GM19467 (cell line): ENCODE measurements at regions not wholly inside any gene's neighbourhood (a gene's known extent, or its start where the extent isn't known, plus 50 kb on each side); places are given as distances from the start of the nearest gene placed in this dataset.

Experiments
- ATAC-seq: cut with Tn5 transposase; IDR thresholded peaks from one replicate; pipeline ENCODE4 v1.9.1; 2021; ENCODE audit warnings: mild to moderate bottlenecking, moderate library complexity; ENCODE audit not compliant: unreplicated experiment

DNA sequence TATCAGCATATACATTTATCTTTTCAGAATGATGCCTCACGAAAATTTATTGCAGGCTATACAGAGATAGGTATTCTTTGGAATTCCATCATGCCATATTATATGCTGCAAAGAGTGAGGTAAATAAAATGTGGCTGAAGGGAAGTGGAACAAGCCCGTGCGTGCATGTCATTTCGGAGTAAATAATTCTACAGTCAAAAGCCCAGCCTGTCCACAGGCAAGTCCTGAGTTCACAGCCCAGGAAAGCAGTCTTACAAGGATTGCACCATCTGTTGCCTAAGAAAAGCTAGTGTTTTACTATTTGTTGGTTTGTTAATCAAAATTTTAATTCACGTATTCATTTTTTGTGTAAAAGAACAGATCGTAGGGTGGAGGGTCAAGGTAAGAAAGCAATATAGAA, 292.4 kb upstream of the AKR1E2 start:
- ATAC-seq: no peak

GRCh38 chr10:4532976-4533375, 293.0 kb upstream of the AKR1E2 start:
- no peak for ATAC-seq

GRCh38 chr10:4532467-4532866, 293.5 kb upstream of the AKR1E2 start:
- ATAC-seq: no peak

GRCh38 chr10:4532011-4532410, 294.0 kb upstream of the AKR1E2 start:
- ATAC-seq: no peak

- no peak for ATAC-seq
Observed at GRCh38 chr10:4529266-4529665, 296.7 kb upstream of the AKR1E2 start.

- no peak for ATAC-seq
Observed at GRCh38 chr10:4527281-4527970, 298.6 kb upstream of the AKR1E2 start.

- no peak for ATAC-seq
Observed at GRCh38 chr10:4526311-4526731, 299.7 kb upstream of the AKR1E2 start.

DNA sequence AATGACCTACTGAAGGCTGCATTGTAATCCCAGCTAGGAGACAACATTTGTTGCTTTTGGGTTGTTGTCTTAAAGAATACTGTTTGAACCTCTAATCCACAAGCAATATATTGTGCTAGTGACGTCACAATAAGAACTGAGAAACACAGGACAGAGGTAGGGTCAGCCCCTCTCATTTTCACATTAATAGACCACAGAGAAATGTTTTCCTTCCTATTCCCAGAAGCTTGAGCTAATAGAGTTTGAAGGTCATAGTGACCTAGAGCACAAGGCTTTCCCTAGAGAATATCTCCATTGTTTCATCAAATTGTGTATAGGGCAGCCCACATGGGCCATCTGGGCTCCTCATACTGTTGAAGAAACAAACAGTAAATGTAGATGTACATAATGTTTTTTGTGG, 300.9 kb upstream of the AKR1E2 start:
- ATAC-seq: no peak

DNA sequence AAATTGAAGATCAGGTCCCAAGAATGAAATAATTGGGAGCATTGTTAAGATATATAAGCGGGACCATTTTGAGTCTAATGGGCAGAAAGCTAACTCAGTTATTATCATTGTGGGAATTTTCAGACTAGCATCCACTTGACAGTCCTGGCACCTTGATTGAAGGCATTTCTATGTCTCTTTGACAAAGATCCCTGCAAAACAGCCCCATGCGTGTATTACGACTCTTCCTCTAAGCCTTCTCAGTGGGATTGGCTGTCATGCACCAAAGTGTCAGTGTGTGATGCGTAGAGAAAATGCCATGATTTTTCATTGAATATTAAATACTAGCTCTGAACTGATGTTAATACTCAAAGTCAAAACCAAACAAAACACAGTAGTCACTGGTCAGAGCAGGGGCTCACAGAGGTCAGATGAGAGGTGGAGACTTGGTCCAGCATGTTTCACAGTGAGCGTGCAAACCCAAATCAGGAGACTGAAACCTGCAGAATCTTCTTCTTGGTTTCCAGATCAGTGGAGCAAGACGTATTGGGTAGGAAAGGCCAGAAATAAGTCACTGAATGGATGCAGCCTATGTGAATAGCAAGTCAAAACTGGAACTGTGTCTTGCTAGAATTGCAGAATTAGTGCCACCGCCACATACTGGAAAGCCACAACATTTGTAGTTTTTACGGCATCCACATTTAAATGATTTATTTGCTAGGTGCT, 303.6 kb upstream of the AKR1E2 start:
- ATAC-seq: peak; percentile 81

DNA sequence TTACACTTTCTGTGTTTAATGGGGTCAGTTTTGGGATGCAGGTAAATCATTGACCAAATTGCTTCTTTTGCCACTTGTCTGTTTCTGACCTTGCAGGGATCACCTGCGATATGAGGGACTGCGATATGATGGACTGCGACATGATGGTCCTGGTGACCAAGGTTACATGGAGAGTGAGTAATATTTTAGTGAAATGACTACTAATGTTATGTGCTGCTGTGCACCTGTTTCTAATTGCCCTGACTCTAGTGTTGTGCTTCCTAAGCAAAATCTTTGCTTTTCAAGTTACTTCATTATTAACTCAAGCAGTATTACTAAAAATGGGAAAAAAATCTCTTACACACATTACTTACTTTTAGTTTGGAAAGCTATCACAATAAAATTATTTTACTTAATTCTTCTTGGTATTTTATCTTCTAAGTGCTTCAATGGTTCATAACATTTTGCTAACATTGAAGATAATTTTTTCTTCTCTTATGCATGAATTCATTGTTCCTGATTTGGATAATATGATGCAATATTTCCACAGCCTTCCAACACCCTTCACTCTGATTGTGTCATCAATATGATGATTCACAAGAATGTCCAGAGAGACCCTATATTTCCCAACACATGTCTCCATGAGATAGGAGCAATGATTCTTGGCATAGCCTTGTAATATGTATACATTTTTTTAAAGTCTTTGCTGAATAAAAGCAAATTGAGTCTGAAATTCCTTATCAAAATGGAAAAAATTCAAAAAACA, 306.2 kb upstream of the AKR1E2 start:
- no peak for ATAC-seq

DNA sequence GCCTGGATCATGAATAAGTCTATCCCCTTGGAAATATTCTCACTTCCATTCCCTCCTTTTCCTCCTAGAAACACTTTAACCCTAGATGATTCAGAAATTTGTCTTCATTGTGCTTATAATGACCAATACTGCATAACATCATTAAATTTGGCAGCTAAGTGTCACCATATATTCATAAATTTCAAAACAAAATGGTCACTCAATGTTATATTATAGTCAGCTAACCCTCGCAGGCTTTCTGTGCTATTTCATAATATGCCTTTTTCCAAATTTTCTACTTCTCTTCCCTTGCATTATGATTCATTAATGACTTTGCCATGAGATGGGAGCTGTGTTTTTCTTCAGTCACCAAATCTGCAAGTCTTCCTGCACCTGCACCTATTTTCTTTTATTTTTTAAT, 308.3 kb upstream of the AKR1E2 start:
- ATAC-seq: no peak

DNA sequence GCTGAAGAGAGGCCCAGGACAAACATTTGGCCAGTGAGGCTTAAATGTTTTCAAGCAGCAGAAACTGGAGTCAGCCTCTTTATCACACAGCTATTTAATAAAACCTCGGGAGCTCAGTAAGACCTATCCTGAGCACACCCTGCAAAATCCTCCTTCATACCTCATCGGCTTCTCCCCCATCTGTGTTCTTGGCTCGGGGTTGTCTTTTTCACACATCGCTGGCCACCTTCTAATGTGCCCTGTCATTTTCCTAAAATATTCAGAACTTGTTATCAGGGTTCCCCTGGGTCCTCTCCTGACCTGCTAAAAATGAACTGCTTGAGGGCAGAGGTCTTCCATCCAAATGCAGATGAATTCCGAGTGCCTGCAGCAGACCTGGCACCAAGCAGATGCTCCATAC, 310.3 kb upstream of the AKR1E2 start:
- no peak for ATAC-seq

GRCh38 chr10:4514445-4515108, 311.4 kb upstream of the AKR1E2 start:
- peak; percentile 57 for ATAC-seq

DNA sequence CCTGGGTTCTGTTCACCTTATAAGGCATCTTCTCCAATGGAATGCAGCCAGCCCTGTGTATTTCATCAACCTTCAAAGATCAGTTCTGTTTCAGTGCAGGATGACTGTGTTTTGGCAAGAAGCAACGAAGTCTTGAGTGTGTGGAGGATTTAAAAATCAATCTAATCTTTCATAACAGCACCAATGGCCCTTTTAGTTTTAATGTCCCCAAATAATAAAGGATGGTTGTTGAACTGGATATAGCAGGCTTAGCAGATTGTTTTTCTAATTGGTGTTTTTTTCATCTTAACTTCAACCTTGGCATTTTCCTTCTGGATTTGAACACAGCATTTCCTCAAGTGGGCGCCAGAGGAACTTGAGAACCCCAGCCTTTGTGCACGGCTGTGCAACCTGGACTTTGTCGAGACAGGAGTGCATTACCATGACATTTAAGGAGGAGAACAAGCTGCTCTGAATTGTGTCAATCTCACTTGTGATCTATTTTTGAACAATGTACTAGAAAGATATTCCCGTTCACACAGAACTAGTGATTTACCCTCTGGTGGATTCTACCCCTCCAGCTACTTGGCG, 313.3 kb upstream of the AKR1E2 start:
- ATAC-seq: no peak

DNA sequence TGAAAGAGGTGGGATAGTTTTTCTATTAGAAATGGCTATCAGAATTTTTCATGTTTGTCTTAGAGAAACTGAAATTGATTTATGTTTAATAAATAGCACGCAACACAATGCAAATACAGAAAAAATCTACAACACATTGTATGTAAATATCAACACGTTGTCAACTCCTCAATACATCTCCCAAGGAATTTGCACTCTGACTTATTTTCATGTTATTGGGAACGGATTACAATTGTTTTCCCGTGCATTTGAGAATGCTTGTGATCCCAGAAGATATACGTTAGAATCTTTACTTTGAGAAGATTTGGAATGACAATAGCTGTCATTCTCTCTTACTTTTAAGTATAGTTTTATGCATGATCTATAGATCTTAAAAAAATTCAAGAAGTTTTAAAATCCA, 313.8 kb upstream of the AKR1E2 start:
- no peak for ATAC-seq

DNA sequence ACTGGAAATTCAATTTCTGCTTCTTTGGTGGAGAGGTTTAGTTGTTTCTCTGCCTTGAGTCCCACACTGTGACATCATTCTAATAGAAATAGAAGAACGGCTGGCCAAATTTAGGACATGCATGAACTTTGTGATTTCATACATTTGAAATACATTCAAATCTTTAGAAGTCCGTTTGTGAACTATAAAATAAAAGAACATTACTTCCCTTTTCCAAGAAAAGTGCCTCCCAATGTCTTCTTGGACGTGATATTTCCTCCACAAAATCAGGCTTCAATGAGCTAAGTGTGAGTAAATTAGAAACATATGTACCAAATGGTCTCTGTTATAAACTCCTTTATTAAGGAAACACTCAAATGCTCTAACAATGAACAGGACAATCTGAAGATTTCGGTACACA, 314.5 kb upstream of the AKR1E2 start:
- ATAC-seq: no peak

DNA sequence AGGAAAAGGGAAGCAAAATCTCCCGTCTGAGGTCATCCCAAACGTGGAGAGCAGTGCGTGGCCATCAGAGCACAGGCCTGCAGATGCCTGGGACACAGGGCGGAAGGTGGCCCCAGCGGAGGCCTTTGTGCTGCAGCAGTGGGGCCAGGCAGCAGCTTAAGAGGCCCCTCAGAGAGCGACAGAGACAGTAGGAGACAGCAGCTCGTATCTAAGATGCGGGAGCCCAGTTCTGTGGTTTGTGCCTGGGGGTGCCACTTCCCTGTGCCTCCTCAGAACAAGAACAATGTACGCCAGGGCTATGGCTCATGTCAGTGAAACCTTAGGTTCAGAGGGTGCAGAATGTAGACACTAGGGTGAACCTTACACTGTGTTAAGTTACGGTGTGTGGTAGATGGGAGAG, 316.6 kb upstream of the AKR1E2 start:
- no peak for ATAC-seq

- no peak for ATAC-seq
Observed at GRCh38 chr10:4506095-4506494, 319.9 kb upstream of the AKR1E2 start.

GRCh38 chr10:4504550-4504949, 321.5 kb upstream of the AKR1E2 start:
- no peak for ATAC-seq

GRCh38 chr10:4503076-4503475, 322.9 kb upstream of the AKR1E2 start:
- no peak for ATAC-seq

DNA sequence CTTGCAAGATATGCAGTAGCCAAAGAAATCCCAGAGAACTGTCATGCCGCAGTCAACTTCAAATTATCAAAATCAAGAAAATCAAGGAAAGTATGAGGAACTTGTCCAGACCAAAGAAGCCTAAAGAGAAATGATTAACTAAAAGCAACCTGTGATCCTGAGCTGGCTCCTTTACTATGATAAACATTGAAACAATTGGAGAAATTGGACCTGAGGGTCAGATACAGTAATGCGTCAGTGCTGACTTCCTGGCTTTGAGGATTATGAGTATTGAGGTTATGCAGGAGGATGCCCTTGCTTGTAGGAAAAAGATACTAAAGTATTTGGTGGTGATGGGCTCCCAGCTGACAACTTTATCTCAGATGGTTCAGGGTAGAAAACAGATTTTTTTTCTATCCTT, 324.7 kb upstream of the AKR1E2 start:
- no peak for ATAC-seq
